ENCODE measurements at regions not wholly inside any gene's neighbourhood (a gene's known extent, or its start where the extent isn't known, plus 50 kb on each side); places are given as distances from the start of the nearest gene placed in this dataset.
"Not testable (repeated sequence)": the region's sequence is repeated elsewhere in the genome, so short reads cannot be mapped to it uniquely, and the experiment has no call there.

- TF ChIP-seq POLR2A (IDR thresholded peaks at IDR 0.05); CTCF (IDR thresholded peaks at IDR 0.05 in 4 of 5, conservative IDR thresholded peaks at IDR 0.05 in 1 of 5): not testable (repeated sequence)
Measured at GRCh38 chr2:111546578-111546977, 337.4 kb downstream of the ANAPC1 start.
